ENCODE measurements at regions not wholly inside any gene's neighbourhood (a gene's known extent, or its start where the extent isn't known, plus 50 kb on each side); places are given as distances from the start of the nearest gene placed in this dataset.
"Not testable (repeated sequence)": the region's sequence is repeated elsewhere in the genome, so short reads cannot be mapped to it uniquely, and the experiment has no call there.

DNA sequence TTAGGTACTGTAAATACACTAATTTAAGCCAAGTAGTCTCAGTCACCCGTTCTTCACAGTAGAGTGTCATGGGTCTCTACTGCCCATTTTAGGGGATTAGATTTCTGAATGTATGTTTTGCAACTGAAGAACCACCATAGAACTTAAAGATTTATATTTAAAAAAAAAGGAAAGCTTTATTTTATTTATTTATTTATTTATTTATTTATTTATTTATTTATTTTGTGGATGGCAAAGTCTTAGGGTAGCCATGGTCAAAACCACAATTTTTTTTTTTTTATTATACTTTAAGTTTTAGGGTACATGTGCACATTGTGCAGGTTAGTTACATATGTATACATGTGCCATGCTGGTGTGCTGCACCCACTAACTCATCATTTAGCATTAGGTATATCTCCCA is 960.4 kb upstream of the COX7C start:
- not testable (repeated sequence) for TF ChIP-seq POLR2A (IDR thresholded peaks at IDR 0.05; ENCODE audit: low read length); GATA1 (IDR thresholded peaks at IDR 0.05; ENCODE audit: low read depth, low read length)

Data from erythroblast (primary cell).